ENCODE measurements at regions not wholly inside any gene's neighbourhood (a gene's known extent, or its start where the extent isn't known, plus 50 kb on each side); places are given as distances from the start of the nearest gene placed in this dataset.

- TF ChIP-seq CTCF (IDR thresholded peaks at IDR 0.05; ENCODE audit: insufficient read depth, low read depth, low read length, missing control alignments), result no peak
- DNase-seq (ENCODE audit: low read depth), result no peak
- no peak overlapping the region for H3K4me3 ChIP-seq (ENCODE audit: low read length)
These were observed 189.0 kb upstream of the MEF2C start for GRCh38 chr5:89071941-89072331.

- H3K4me3 ChIP-seq (ENCODE audit: low read length), result no peak overlapping the region
- no peak for TF ChIP-seq CTCF (IDR thresholded peaks at IDR 0.05; ENCODE audit: insufficient read depth, low read depth, low read length, missing control alignments)
- DNase-seq (ENCODE audit: low read depth), result no peak
These were observed 188.3 kb upstream of the MEF2C start for GRCh38 chr5:89071101-89071940.

GRCh38 chr5:89069591-89069990, 186.6 kb upstream of the MEF2C start:
- TF ChIP-seq CTCF (IDR thresholded peaks at IDR 0.05; ENCODE audit: insufficient read depth, low read depth, low read length, missing control alignments), result no peak
- DNase-seq (ENCODE audit: low read depth), result no peak

GRCh38 chr5:89067362-89067761, 184.4 kb upstream of the MEF2C start:
- DNase-seq (ENCODE audit: low read depth), result no peak
- H3K4me3 ChIP-seq (ENCODE audit: low read length), result no peak overlapping the region
- no peak for TF ChIP-seq CTCF (IDR thresholded peaks at IDR 0.05; ENCODE audit: insufficient read depth, low read depth, low read length, missing control alignments)

More at GRCh38 chr5:89069591-89069990, 186.6 kb upstream of the MEF2C start:
- H3K4me3 ChIP-seq (ENCODE audit: low read length), result no peak overlapping the region

- DNase-seq (ENCODE audit: low read depth), result peak; percentile 4
- TF ChIP-seq CTCF (IDR thresholded peaks at IDR 0.05; ENCODE audit: insufficient read depth, low read depth, low read length, missing control alignments), result no peak
- no peak overlapping the region for H3K4me3 ChIP-seq (ENCODE audit: low read length)
These were observed 182.9 kb upstream of the MEF2C start for GRCh38 chr5:89065919-89066318.

- no peak overlapping the region for H3K4me3 ChIP-seq (ENCODE audit: low read length)
- TF ChIP-seq CTCF (IDR thresholded peaks at IDR 0.05; ENCODE audit: insufficient read depth, low read depth, low read length, missing control alignments), result no peak
- DNase-seq (ENCODE audit: low read depth), result no peak
These were observed 181.8 kb upstream of the MEF2C start for GRCh38 chr5:89064736-89065135.

- TF ChIP-seq CTCF (IDR thresholded peaks at IDR 0.05; ENCODE audit: insufficient read depth, low read depth, low read length, missing control alignments), result no peak
- no peak for DNase-seq (ENCODE audit: low read depth)
- H3K4me3 ChIP-seq (ENCODE audit: low read length), result no peak overlapping the region
These were observed 181.1 kb upstream of the MEF2C start for GRCh38 chr5:89064054-89064453.
